ENCODE measurements at regions not wholly inside any gene's neighbourhood (a gene's known extent, or its start where the extent isn't known, plus 50 kb on each side); places are given as distances from the start of the nearest gene placed in this dataset.

DNA sequence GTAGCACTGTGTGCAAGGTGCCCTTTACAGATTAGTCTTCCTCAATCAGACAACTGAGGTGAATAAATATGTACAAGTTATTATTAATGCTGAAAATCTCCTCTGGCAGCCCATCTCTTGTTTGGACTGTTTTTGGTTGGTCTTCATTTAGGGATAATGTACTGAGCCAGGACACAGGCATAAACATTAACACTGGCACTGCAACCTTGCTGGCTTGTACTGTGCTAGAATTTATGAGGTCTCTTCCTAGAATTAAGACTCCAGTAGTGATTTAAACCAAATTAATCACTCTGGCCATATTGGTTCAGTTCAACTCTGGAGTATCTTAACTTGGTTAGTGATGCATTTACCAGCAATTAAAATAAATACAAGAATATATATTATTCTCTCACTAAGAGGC is 244.7 kb upstream of the GK2 start:
- TF ChIP-seq POLR2AphosphoS5 (IDR thresholded peaks at IDR 0.05; ENCODE audit: low read depth, low read length), result no peak
- TF ChIP-seq POLR2A (IDR thresholded peaks at IDR 0.05; ENCODE audit: low read depth, low read length), result no peak
- TF ChIP-seq POU2F2 (IDR thresholded peaks at IDR 0.05; ENCODE audit: low read depth, low read length), result no peak
- no peak for TF ChIP-seq SPI1 (IDR thresholded peaks at IDR 0.05; ENCODE audit: low read depth, low read length)
